GM23338 (cell line): ENCODE measurements at regions not wholly inside any gene's neighbourhood (a gene's known extent, or its start where the extent isn't known, plus 50 kb on each side); places are given as distances from the start of the nearest gene placed in this dataset.

Experiments used
- ATAC-seq: fragments of 200-7000 bp; cut with Tn5 transposase; 3 replicates; pipeline ENCODE4 v1.9.1; 2020
- DNase-seq: peaks from one replicate; pipeline ENCODE4 v3.0.0-alpha.2; 2015; ENCODE audit warnings: low spot score
- H2AFZ ChIP-seq: fragments of 200-600 bp; sonication (generic); 2 replicates; pipeline ENCODE4 v1.8.0; 2016; ENCODE audit warnings: antibody characterized with exemption, mild to moderate bottlenecking, moderate library complexity
- H3F3A ChIP-seq: fragments of 200-600 bp; sonication (generic); replicated peaks from 2 replicates; pipeline ENCODE4 v1.8.0; 2017; ENCODE audit warnings: antibody characterized with exemption, mixed run types, low read depth
- H3K27ac ChIP-seq: fragments of 200-600 bp; sonication (generic); 2 replicates; pipeline ENCODE4 v1.6.1; 2016; ENCODE audit warnings: low read depth
- H3K27me3 ChIP-seq: fragments of 200-600 bp; sonication (generic); 2 replicates; pipeline ENCODE4 v1.8.0; 2016; ENCODE audit warnings: mild to moderate bottlenecking, mixed run types, moderate library complexity; ENCODE audit not compliant: insufficient read depth
- H3K36me3 ChIP-seq: fragments of 200-600 bp; sonication (generic); 2 replicates; pipeline ENCODE4 v1.8.0; 2016; ENCODE audit warnings: mild to moderate bottlenecking; ENCODE audit not compliant: insufficient read depth
- H3K4me1 ChIP-seq: fragments of 200-600 bp; sonication (generic); 2 replicates; pipeline ENCODE4 v1.8.0; 2016; ENCODE audit warnings: mild to moderate bottlenecking, moderate library complexity; ENCODE audit not compliant: insufficient read depth
- H3K4me2 ChIP-seq: fragments of 200-600 bp; sonication (generic); 2 replicates; pipeline ENCODE4 v1.7.1; 2017; ENCODE audit warnings: mixed run types
- H3K4me3 ChIP-seq: fragments of 200-600 bp; sonication (generic); 2 replicates; pipeline ENCODE4 v1.6.1; 2016; ENCODE audit warnings: mixed run types
- H3K79me2 ChIP-seq: fragments of 200-600 bp; sonication (generic); replicated peaks from 2 replicates; pipeline ENCODE4 v1.8.0; 2017; ENCODE audit warnings: mild to moderate bottlenecking; ENCODE audit not compliant: insufficient read depth
- H3K9me2 ChIP-seq: fragments of 200-600 bp; sonication (generic); 2 replicates; pipeline ENCODE4 v1.8.0; 2017; ENCODE audit not compliant: insufficient read depth
- H4K20me1 ChIP-seq: fragments of 200-600 bp; sonication (generic); replicated peaks from 2 replicates; pipeline ENCODE4 v1.8.0; 2017; ENCODE audit warnings: mild to moderate bottlenecking; ENCODE audit not compliant: insufficient read depth
- H3K27ac Mint-ChIP-seq: 2 replicates; pipeline ENCODE4 v1.8.0; 2020; ENCODE audit warnings: inconsistent platforms, mild to moderate bottlenecking, moderate library complexity, mixed read lengths
- H3K27me3 Mint-ChIP-seq: 3 replicates; pipeline ENCODE4 v1.8.0; 2022; ENCODE audit warnings: low read depth, mild to moderate bottlenecking, moderate library complexity, mixed read lengths, inconsistent platforms; ENCODE audit not compliant: insufficient read depth, poor library complexity
- H3K36me3 Mint-ChIP-seq: 3 replicates; pipeline ENCODE4 v1.8.0; 2021; ENCODE audit warnings: low read depth, mild to moderate bottlenecking, inconsistent platforms, moderate library complexity, mixed read lengths
- H3K4me1 Mint-ChIP-seq: 3 replicates; pipeline ENCODE4 v1.8.0; 2020; ENCODE audit warnings: mild to moderate bottlenecking, inconsistent platforms, mixed read lengths
- H3K4me3 Mint-ChIP-seq: 3 replicates; pipeline ENCODE4 v1.8.0; 2021; ENCODE audit warnings: moderate library complexity, mild to moderate bottlenecking, inconsistent platforms, mixed read lengths
- H3K9me3 Mint-ChIP-seq: 3 replicates; pipeline ENCODE4 v1.8.0; 2020; ENCODE audit warnings: moderate library complexity, mild to moderate bottlenecking, inconsistent platforms, mixed read lengths
- CREB1 ChIP-seq: fragments of 250-450 bp; sonication (Bioruptor Pico); IDR thresholded peaks from 2 replicates; pipeline ENCODE4 v1.5.0; 2020; ENCODE audit warnings: low read depth, mild to moderate bottlenecking, moderate library complexity
- EZH2 ChIP-seq: fragments of 200-600 bp; sonication (generic); IDR thresholded peaks from one replicate; pipeline ENCODE4 v1.8.0; 2017; ENCODE audit warnings: antibody characterized with exemption, mild to moderate bottlenecking, low read depth; ENCODE audit not compliant: unreplicated experiment
- EZH2phosphoT487 ChIP-seq: fragments of 200-600 bp; sonication (generic); IDR thresholded peaks from one replicate; pipeline ENCODE4 v1.8.1; 2018; ENCODE audit warnings: antibody characterized with exemption; ENCODE audit not compliant: unreplicated experiment
- POLR2AphosphoS5 ChIP-seq: IDR thresholded peaks from 2 replicates; pipeline ENCODE4 v1.6.1; 2016; ENCODE audit warnings: antibody characterized with exemption, low read depth
- ZNF114 ChIP-seq: fragments of 250-450 bp; sonication (Bioruptor Pico); IDR thresholded peaks from 2 replicates; pipeline ENCODE4 v1.5.0; 2020; ENCODE audit warnings: mild to moderate bottlenecking, moderate library complexity
- ZNF331 ChIP-seq: fragments of 250-450 bp; sonication (Bioruptor Pico); IDR thresholded peaks from 2 replicates; pipeline ENCODE4 v1.5.0; 2020; ENCODE audit warnings: low read depth, mild to moderate bottlenecking, moderate library complexity
- TF ChIP-seq, protein P1 (sequence below): fragments of 250-450 bp; sonication (Bioruptor Pico); IDR thresholded peaks from 2 replicates; pipeline ENCODE4 v1.5.0; 2020; ENCODE audit warnings: mild to moderate bottlenecking, moderate library complexity
- TF ChIP-seq, protein P2 (sequence below), 2 experiments: fragments of 200-600 bp in 1 of 2; sonication (generic) in 1 of 2; conservative IDR thresholded peaks; 2 replicates each; pipeline versions ENCODE4 v1.5.1 to v1.6.1; 2016 to 2017; ENCODE audit warnings: antibody characterized with exemption in 2 of 2, low read depth in 2 of 2, mild to moderate bottlenecking in 2 of 2, moderate library complexity in 1 of 2

DNA sequence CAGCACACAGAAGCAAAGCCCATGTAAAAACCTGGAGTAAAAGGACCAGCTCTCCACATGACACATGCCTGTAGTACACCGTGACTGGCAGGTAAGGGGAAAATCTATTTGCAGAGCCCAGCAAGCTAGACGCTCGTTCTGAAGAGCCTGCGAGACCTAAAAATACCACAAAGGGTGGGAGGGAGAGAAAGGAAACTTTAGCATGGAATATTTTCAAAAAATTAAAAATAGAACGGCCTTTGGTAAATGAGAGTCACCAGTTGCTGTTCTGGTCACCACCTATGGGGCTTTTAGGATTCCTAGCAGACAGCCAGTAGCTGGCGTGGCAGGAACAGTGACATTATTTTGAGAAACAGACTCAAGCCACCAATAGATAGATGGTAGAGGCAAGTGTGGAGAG, 115.5 kb downstream of the MID1IP1 start:
- H2AFZ ChIP-seq, result no peak overlapping the region
- H3K4me3 ChIP-seq, result no peak overlapping the region
- no peak overlapping the region for H3K27ac ChIP-seq
- H3K4me2 ChIP-seq, result no peak overlapping the region
- no peaks in the 10 kb centered on the region; the same call in 2 of the 3 replicates for H3K9me3 Mint-ChIP-seq
- no peak for TF ChIP-seq ZNF114 (CRISPR knock-in tag)
- TF ChIP-seq, protein P1, sequence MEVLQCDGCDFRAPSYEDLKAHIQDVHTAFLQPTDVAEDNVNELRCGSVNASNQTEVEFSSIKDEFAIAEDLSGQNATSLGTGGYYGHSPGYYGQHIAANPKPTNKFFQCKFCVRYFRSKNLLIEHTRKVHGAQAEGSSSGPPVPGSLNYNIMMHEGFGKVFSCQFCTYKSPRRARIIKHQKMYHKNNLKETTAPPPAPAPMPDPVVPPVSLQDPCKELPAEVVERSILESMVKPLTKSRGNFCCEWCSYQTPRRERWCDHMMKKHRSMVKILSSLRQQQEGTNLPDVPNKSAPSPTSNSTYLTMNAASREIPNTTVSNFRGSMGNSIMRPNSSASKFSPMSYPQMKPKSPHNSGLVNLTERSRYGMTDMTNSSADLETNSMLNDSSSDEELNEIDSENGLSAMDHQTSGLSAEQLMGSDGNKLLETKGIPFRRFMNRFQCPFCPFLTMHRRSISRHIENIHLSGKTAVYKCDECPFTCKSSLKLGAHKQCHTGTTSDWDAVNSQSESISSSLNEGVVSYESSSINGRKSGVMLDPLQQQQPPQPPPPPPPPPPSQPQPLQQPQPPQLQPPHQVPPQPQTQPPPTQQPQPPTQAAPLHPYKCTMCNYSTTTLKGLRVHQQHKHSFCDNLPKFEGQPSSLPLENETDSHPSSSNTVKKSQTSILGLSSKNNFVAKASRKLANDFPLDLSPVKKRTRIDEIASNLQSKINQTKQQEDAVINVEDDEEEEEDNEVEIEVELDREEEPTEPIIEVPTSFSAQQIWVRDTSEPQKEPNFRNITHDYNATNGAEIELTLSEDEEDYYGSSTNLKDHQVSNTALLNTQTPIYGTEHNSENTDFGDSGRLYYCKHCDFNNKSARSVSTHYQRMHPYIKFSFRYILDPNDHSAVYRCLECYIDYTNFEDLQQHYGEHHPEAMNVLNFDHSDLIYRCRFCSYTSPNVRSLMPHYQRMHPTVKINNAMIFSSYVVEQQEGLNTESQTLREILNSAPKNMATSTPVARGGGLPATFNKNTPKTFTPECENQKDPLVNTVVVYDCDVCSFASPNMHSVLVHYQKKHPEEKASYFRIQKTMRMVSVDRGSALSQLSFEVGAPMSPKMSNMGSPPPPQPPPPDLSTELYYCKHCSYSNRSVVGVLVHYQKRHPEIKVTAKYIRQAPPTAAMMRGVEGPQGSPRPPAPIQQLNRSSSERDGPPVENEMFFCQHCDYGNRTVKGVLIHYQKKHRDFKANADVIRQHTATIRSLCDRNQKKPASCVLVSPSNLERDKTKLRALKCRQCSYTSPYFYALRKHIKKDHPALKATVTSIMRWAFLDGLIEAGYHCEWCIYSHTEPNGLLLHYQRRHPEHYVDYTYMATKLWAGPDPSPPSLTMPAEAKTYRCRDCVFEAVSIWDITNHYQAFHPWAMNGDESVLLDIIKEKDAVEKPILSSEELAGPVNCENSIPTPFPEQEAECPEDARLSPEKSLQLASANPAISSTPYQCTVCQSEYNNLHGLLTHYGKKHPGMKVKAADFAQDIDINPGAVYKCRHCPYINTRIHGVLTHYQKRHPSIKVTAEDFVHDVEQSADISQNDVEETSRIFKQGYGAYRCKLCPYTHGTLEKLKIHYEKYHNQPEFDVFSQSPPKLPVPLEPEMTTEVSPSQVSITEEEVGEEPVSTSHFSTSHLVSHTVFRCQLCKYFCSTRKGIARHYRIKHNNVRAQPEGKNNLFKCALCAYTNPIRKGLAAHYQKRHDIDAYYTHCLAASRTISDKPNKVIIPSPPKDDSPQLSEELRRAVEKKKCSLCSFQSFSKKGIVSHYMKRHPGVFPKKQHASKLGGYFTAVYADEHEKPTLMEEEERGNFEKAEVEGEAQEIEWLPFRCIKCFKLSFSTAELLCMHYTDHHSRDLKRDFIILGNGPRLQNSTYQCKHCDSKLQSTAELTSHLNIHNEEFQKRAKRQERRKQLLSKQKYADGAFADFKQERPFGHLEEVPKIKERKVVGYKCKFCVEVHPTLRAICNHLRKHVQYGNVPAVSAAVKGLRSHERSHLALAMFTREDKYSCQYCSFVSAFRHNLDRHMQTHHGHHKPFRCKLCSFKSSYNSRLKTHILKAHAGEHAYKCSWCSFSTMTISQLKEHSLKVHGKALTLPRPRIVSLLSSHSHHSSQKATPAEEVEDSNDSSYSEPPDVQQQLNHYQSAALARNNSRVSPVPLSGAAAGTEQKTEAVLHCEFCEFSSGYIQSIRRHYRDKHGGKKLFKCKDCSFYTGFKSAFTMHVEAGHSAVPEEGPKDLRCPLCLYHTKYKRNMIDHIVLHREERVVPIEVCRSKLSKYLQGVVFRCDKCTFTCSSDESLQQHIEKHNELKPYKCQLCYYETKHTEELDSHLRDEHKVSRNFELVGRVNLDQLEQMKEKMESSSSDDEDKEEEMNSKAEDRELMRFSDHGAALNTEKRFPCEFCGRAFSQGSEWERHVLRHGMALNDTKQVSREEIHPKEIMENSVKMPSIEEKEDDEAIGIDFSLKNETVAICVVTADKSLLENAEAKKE (CRISPR knock-in tag), result no peak
- no peak for TF ChIP-seq EZH2phosphoT487
- TF ChIP-seq, protein P2, sequence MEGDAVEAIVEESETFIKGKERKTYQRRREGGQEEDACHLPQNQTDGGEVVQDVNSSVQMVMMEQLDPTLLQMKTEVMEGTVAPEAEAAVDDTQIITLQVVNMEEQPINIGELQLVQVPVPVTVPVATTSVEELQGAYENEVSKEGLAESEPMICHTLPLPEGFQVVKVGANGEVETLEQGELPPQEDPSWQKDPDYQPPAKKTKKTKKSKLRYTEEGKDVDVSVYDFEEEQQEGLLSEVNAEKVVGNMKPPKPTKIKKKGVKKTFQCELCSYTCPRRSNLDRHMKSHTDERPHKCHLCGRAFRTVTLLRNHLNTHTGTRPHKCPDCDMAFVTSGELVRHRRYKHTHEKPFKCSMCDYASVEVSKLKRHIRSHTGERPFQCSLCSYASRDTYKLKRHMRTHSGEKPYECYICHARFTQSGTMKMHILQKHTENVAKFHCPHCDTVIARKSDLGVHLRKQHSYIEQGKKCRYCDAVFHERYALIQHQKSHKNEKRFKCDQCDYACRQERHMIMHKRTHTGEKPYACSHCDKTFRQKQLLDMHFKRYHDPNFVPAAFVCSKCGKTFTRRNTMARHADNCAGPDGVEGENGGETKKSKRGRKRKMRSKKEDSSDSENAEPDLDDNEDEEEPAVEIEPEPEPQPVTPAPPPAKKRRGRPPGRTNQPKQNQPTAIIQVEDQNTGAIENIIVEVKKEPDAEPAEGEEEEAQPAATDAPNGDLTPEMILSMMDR (conservative IDR thresholded peaks at IDR 0.05; ENCODE audit: low read depth in 2 of 2), result no peak
- no peak for TF ChIP-seq CREB1 (CRISPR knock-in tag)
- no peak for TF ChIP-seq POLR2AphosphoS5
- TF ChIP-seq EZH2, result no peak
- TF ChIP-seq ZNF331 (CRISPR knock-in tag), result no peak
- H3K27me3 Mint-ChIP-seq, result no peaks in the 10 kb centered on the region
- H4K20me1 ChIP-seq, result no peaks in the 10 kb centered on the region
- no peaks in the 10 kb centered on the region for H3K9me2 ChIP-seq
- no peak overlapping the region for H3K4me3 Mint-ChIP-seq
- H3K79me2 ChIP-seq, result no peaks in the 10 kb centered on the region
- 0 out of 3 replicates have a peak, but pooled peaks cover 2% of the 10 kb centered on the region for H3K36me3 Mint-ChIP-seq
- ATAC-seq, result no peak
- no peak overlapping the region for H3K27ac Mint-ChIP-seq
- H3K4me1 ChIP-seq, result no peaks in the 10 kb centered on the region
- H3F3A ChIP-seq, result no peaks in the 10 kb centered on the region
- no peak for DNase-seq
- peaks cover 3% of the 10 kb centered on the region; the same call in 2 of the 3 replicates for H3K4me1 Mint-ChIP-seq
- no peaks in the 10 kb centered on the region for H3K36me3 ChIP-seq
- H3K27me3 ChIP-seq, result no peaks in the 10 kb centered on the region
